A172 (cell line): ENCODE measurements at regions not wholly inside any gene's neighbourhood (a gene's known extent, or its start where the extent isn't known, plus 50 kb on each side); places are given as distances from the start of the nearest gene placed in this dataset.

Experiments
- DNase-seq: peaks from one replicate; pipeline ENCODE4 v3.0.0-alpha.2; 2015; ENCODE audit warnings: low spot score

- DNase-seq, result no peak
Measured at GRCh38 chr6:23357185-23357766, 768.7 kb upstream of the NRSN1 start.

GRCh38 chr6:23365732-23366131 lies 760.3 kb upstream of the NRSN1 start:
- DNase-seq, result no peak

GRCh38 chr6:23367311-23367710 lies 758.7 kb upstream of the NRSN1 start:
- no peak for DNase-seq

- no peak for DNase-seq
Measured at GRCh38 chr6:23368557-23368956, 757.5 kb upstream of the NRSN1 start.

GRCh38 chr6:23370051-23370450 lies 756.0 kb upstream of the NRSN1 start:
- no peak for DNase-seq

GRCh38 chr6:23371132-23371915 lies 754.7 kb upstream of the NRSN1 start:
- DNase-seq, result no peak

- no peak for DNase-seq
Measured at GRCh38 chr6:23377830-23378229, 748.2 kb upstream of the NRSN1 start.

- DNase-seq, result no peak
Measured at GRCh38 chr6:23380465-23380864, 745.5 kb upstream of the NRSN1 start.

GRCh38 chr6:23388086-23388783 lies 737.8 kb upstream of the NRSN1 start:
- no peak for DNase-seq

GRCh38 chr6:23389386-23389785 lies 736.6 kb upstream of the NRSN1 start:
- DNase-seq, result no peak

- no peak for DNase-seq
Measured at GRCh38 chr6:23390221-23390620, 735.8 kb upstream of the NRSN1 start.

GRCh38 chr6:23394681-23395080 lies 731.3 kb upstream of the NRSN1 start:
- no peak for DNase-seq

- no peak for DNase-seq
Measured at GRCh38 chr6:23395381-23395780, 730.6 kb upstream of the NRSN1 start.

GRCh38 chr6:23396949-23397348 lies 729.1 kb upstream of the NRSN1 start:
- no peak for DNase-seq

GRCh38 chr6:23403460-23403859 lies 722.6 kb upstream of the NRSN1 start:
- DNase-seq, result no peak

- DNase-seq, result no peak
Measured at GRCh38 chr6:23409531-23409930, 716.5 kb upstream of the NRSN1 start.

- DNase-seq, result no peak
Measured at GRCh38 chr6:23410439-23410838, 715.6 kb upstream of the NRSN1 start.

GRCh38 chr6:23412770-23413169 lies 713.2 kb upstream of the NRSN1 start:
- no peak for DNase-seq

GRCh38 chr6:23413327-23414050 lies 712.5 kb upstream of the NRSN1 start:
- DNase-seq, result no peak

- peak; percentile 48 for DNase-seq
Measured at GRCh38 chr6:23414051-23414445, 712.0 kb upstream of the NRSN1 start.

GRCh38 chr6:23414922-23415321 lies 711.1 kb upstream of the NRSN1 start:
- DNase-seq, result no peak

GRCh38 chr6:23415819-23416427 lies 710.1 kb upstream of the NRSN1 start:
- DNase-seq, result no peak
